HCT116 (cell line): ENCODE measurements at regions not wholly inside any gene's neighbourhood (a gene's known extent, or its start where the extent isn't known, plus 50 kb on each side); places are given as distances from the start of the nearest gene placed in this dataset.

Experiments used
- ATAC-seq: fragments of 200-7000 bp; cut with Tn5 transposase; 2 replicates; pipeline ENCODE4 v1.9.1; 2020; ENCODE audit warnings: mild to moderate bottlenecking, moderate library complexity
- BruUV-seq: library from RNA; stranded (reverse); fragments of 400-500 nt; replicated peaks from 2 replicates; lab custom pipeline; 2021; lab: Mats Ljungman, UMichigan
- CTCF ChIA-PET: fragments of 300-600 bp; sonication (Branson Sonifier 250); formaldehyde crosslinking; loops from one replicate; lab custom pipeline; 2021; ENCODE audit warnings: antibody characterized with exemption; lab: Charles Lee
- POLR2A ChIA-PET: fragments of 300-600, 350-600 bp; sonication (Branson Sonifier 250); formaldehyde crosslinking; loops from one replicate; lab custom pipeline; 2021; ENCODE audit warnings: antibody characterized with exemption; lab: Charles Lee
- RAD21 ChIA-PET, 2 experiments: fragments of 300-600 bp; sonication (Branson Sonifier 250); formaldehyde crosslinking; loops; one replicate each; lab custom pipeline; 2023; ENCODE audit warnings: low total read pairs in 2 of 2; ENCODE audit not compliant: uncharacterized antibody in 2 of 2, unreplicated experiment in 2 of 2, low non-redundant PET in 1 of 2; lab: Charles Lee
- DNase-seq: peaks from one replicate; pipeline ENCODE4 v3.0.0-alpha.2; 2010; ENCODE audit warnings: low read depth, low spot score
- H2AFZ ChIP-seq: fragments of 200-600 bp; shearing (Covaris generic), sonication (generic); 2 replicates; pipeline ENCODE4 v1.6.1; 2017; ENCODE audit warnings: low read depth, mixed run types, mixed read lengths, antibody characterized with exemption, low read length; ENCODE audit not compliant: poor library complexity, severe bottlenecking
- H3K27ac ChIP-seq: 2 replicates; pipeline ENCODE4 v1.5.1; 2012; ENCODE audit warnings: low read depth, low read length
- H3K27me3 ChIP-seq: fragments of 200-600 bp; sonication (generic); 2 replicates; pipeline ENCODE4 v1.6.1; 2016; ENCODE audit warnings: mixed run types, low read length, mixed read lengths; ENCODE audit not compliant: insufficient read depth
- H3K36me3 ChIP-seq, 2 experiments: fragments of 200-500 bp in 1 of 2; fragments of 200-600 bp in 1 of 2; sonication (Bioruptor generic) in 1 of 2; sonication (generic) in 1 of 2; 2 replicates each; pipeline versions ENCODE4 v1.5.1 to v1.6.1; 2014 to 2016; ENCODE audit warnings: low read length in 2 of 2, inconsistent platforms in 1 of 2, mixed read lengths in 1 of 2, mixed run types in 1 of 2; ENCODE audit not compliant: insufficient read depth in 2 of 2, control insufficient read depth in 1 of 2
- H3K4me1 ChIP-seq, 2 experiments: fragments of 200-600 bp in 1 of 2; sonication (generic) in 1 of 2; 2 replicates each; pipeline versions ENCODE4 v1.5.1 to v1.6.1; 2012 to 2017; ENCODE audit warnings: low read length in 2 of 2, inconsistent platforms in 1 of 2, mild to moderate bottlenecking in 1 of 2, mixed read lengths in 1 of 2, mixed run types in 1 of 2, moderate library complexity in 1 of 2; ENCODE audit not compliant: insufficient read depth in 2 of 2, control insufficient read depth in 1 of 2
- H3K4me2 ChIP-seq: fragments of 200-600 bp; sonication (generic); 2 replicates; pipeline ENCODE4 v1.6.1; 2017; ENCODE audit warnings: mixed run types, low read length, mixed read lengths
- H3K4me3 ChIP-seq, 2 experiments: fragments of 200-600 bp in 1 of 2; sonication (generic) in 1 of 2; replicated peaks in 1 of 2; 2 replicates each; pipeline ENCODE4 v1.5.1; 2011 to 2016; ENCODE audit warnings: low read length in 2 of 2, control low read depth in 1 of 2, low read depth in 1 of 2, mild to moderate bottlenecking in 1 of 2, mixed read lengths in 1 of 2, mixed run types in 1 of 2
- H3K79me2 ChIP-seq: fragments of 200-600 bp; sonication (generic); 2 replicates; pipeline ENCODE4 v1.6.1; 2017; ENCODE audit warnings: mild to moderate bottlenecking, mixed run types, low read length, moderate library complexity, mixed read lengths; ENCODE audit not compliant: insufficient read depth
- H3K9ac ChIP-seq: fragments of 200-600 bp; sonication (generic); 2 replicates; pipeline ENCODE4 v1.6.1; 2016; ENCODE audit warnings: low read length, mixed read lengths
- H3K9me2 ChIP-seq: fragments of 200-600 bp; sonication (generic), shearing (Covaris generic); 2 replicates; pipeline ENCODE4 v1.6.1; 2017; ENCODE audit warnings: mixed run types, mild to moderate bottlenecking, moderate library complexity; ENCODE audit not compliant: insufficient read depth
- H3K9me3 ChIP-seq, 2 experiments: fragments of 200-500 bp in 1 of 2; fragments of 200-600 bp in 1 of 2; sonication (Bioruptor generic) in 1 of 2; sonication (generic) in 1 of 2; 2 replicates each; pipeline ENCODE4 v1.6.1; 2014 to 2017; ENCODE audit warnings: low read length in 2 of 2, mixed read lengths in 2 of 2, inconsistent platforms in 1 of 2, low read depth in 1 of 2, mild to moderate bottlenecking in 1 of 2, mixed run types in 1 of 2, moderate library complexity in 1 of 2; ENCODE audit not compliant: control insufficient read depth in 1 of 2, insufficient read depth in 1 of 2
- H4K20me1 ChIP-seq: fragments of 200-600 bp; sonication (generic), shearing (Covaris generic); 2 replicates; pipeline ENCODE4 v1.6.1; 2017; ENCODE audit warnings: mixed run types, mild to moderate bottlenecking, moderate library complexity; ENCODE audit not compliant: insufficient read depth
- ATF3 ChIP-seq: IDR thresholded peaks from 2 replicates; pipeline ENCODE4 v1.6.1; 2012
- CEBPB ChIP-seq: IDR thresholded peaks from 2 replicates; pipeline ENCODE4 v1.6.1; 2012; ENCODE audit warnings: low read depth
- ELF1 ChIP-seq: IDR thresholded peaks from 2 replicates; pipeline ENCODE4 v1.6.1; 2012; ENCODE audit warnings: low read depth, borderline replicate concordance
- EZH2 ChIP-seq: fragments of 200-600 bp; sonication (generic); IDR thresholded peaks from 2 replicates; pipeline ENCODE4 v1.6.1; 2017; ENCODE audit warnings: antibody characterized with exemption, mixed run types
- EZH2phosphoT487 ChIP-seq: fragments of 200-600 bp; IDR thresholded peaks from 2 replicates; pipeline ENCODE4 v1.6.1; 2018; ENCODE audit warnings: antibody characterized with exemption, borderline replicate concordance
- FOSL1 ChIP-seq: IDR thresholded peaks from 2 replicates; pipeline ENCODE4 v1.6.1; 2012; ENCODE audit warnings: low read depth
- MAX ChIP-seq: IDR thresholded peaks from 2 replicates; pipeline ENCODE4 v1.6.1; 2012
- POLR2A ChIP-seq: IDR thresholded peaks from 2 replicates; pipeline ENCODE4 v1.7.0; 2011; ENCODE audit warnings: borderline replicate concordance; ENCODE audit not compliant: insufficient read depth, insufficient read length; ENCODE audit errors: extremely low read depth
- REST ChIP-seq: IDR thresholded peaks from 2 replicates; pipeline ENCODE4 v1.6.1; 2012; ENCODE audit warnings: low read depth
- SP1 ChIP-seq: IDR thresholded peaks from 2 replicates; pipeline ENCODE4 v1.6.1; 2012; ENCODE audit warnings: low read depth
- SRF ChIP-seq: IDR thresholded peaks from 2 replicates; pipeline ENCODE4 v1.6.1; 2012; ENCODE audit warnings: low read depth
- TCF7L2 ChIP-seq: IDR thresholded peaks from 2 replicates; pipeline ENCODE4 v1.7.0; 2011; ENCODE audit warnings: borderline replicate concordance, inconsistent platforms; ENCODE audit not compliant: insufficient read depth, insufficient read length; ENCODE audit errors: extremely low read depth
- ZBTB33 ChIP-seq: IDR thresholded peaks from 2 replicates; pipeline ENCODE4 v1.6.1; 2011; ENCODE audit warnings: mild to moderate bottlenecking, low read length, moderate library complexity; ENCODE audit not compliant: insufficient replicate concordance; ENCODE audit errors: extremely low read depth
- ZFX ChIP-seq: fragments of 450-650 bp; IDR thresholded peaks from 2 replicates; pipeline ENCODE4 v1.6.1; 2017
- ZNF274 ChIP-seq: fragments of 200-500 bp; sonication (Bioruptor generic); IDR thresholded peaks from 2 replicates; pipeline ENCODE4 v1.6.1; 2014; ENCODE audit warnings: mild to moderate bottlenecking, low read depth, low read length, inconsistent platforms
- intact Hi-C: fragments of 100-400 bp; cut with micrococcal nuclease; formaldehyde crosslinking; loops from 2 replicates; pipeline ENCODE4 v1.10.0; 2022

GRCh38 chr5:138645778-138646575 is 70.8 kb upstream of the HSPA9 start:
- BruUV-seq = no TSS peak
- Histone ChIP-seq H3K27ac (no peak overlapping the region), H4K20me1 (no peaks in the 10 kb centered on the region), H3K27me3 (no peaks in the 10 kb centered on the region), H2AFZ (no peak overlapping the region), H3K9me2 (no peaks in the 10 kb centered on the region), H3K36me3 (no peaks in the 10 kb centered on the region), H3K9me3 (no peaks in the 10 kb centered on the region), H3K9ac (no peak overlapping the region), H3K4me3 (no peak overlapping the region), H3K4me1 (peaks cover 5 to 18% of the 10 kb centered on the region in 2 experiments; a peak in 3 of 4 replicates), H3K4me2 (no peak overlapping the region), H3K79me2 (no peaks in the 10 kb centered on the region)
- intact Hi-C loops = no loop called here
- CTCF ChIA-PET = no interaction called here
- POLR2A ChIA-PET = no interaction called here
- no peak for ATAC-seq
- no peak for DNase-seq
- TF ChIP-seq EZH2 (no peak), FOSL1 (no peak), ZNF274 (no peak), SP1 (no peak), REST (no peak), POLR2A (no peak), TCF7L2 (no peak), EZH2phosphoT487 (no peak), CEBPB (no peak), MAX (no peak), SRF (no peak), ZFX (no peak), ZBTB33 (no peak), ATF3 (no peak), ELF1 (no peak)
- RAD21 ChIA-PET = no interaction called here
